ENCODE measurements at regions not wholly inside any gene's neighbourhood (a gene's known extent, or its start where the extent isn't known, plus 50 kb on each side); places are given as distances from the start of the nearest gene placed in this dataset.

- TF ChIP-seq SUZ12 (IDR thresholded peaks at IDR 0.05; ENCODE audit: low read length) = no peak
Measured at GRCh38 chr7:83796760-83797159, 147.8 kb upstream of the SEMA3E start (continued).

GRCh38 chr7:83794829-83795228 is 145.9 kb upstream of the SEMA3E start:
- no peak overlapping the region for H3K4me3 ChIP-seq (ENCODE audit: extremely low read depth in 1 of 4, insufficient read depth in 2 of 4, low read depth in 3 of 4, low read length in 4 of 4)
- H3K79me1 ChIP-seq (ENCODE audit: low read depth, low read length) = no peaks in the 10 kb centered on the region
- H4K8ac ChIP-seq (ENCODE audit: extremely low read depth, insufficient read depth, low read length) = no peak overlapping the region
- no peaks in the 10 kb centered on the region for H3K79me2 ChIP-seq (ENCODE audit: control insufficient read depth in 1 of 2, insufficient read depth in 2 of 2, low read length in 2 of 2)
- ChIA-PET POLR2A (ENCODE audit: partially characterized antibody) (no interaction called here), CTCF (ENCODE audit: partially characterized antibody) (no interaction called here)
- no peaks in the 10 kb centered on the region for H3K4me1 ChIP-seq (replicated peaks in 1 of 4; ENCODE audit: control insufficient read depth in 3 of 4, insufficient read depth in 4 of 4, low read length in 3 of 4)
- no peak overlapping the region for H3K14ac ChIP-seq (ENCODE audit: insufficient read length)
- no peak overlapping the region for H2BK20ac ChIP-seq (ENCODE audit: low read length)
- H3K9ac ChIP-seq (replicated peaks in 1 of 4; ENCODE audit: extremely low read depth in 1 of 4, low read depth in 3 of 4, low read length in 3 of 4) = no peak overlapping the region
- H3K4me2 ChIP-seq (ENCODE audit: insufficient read depth in 1 of 2, low read depth in 2 of 2, low read length in 2 of 2) = no peak overlapping the region
- no peak overlapping the region for H3K18ac ChIP-seq (ENCODE audit: extremely low read depth, low read length)
- H4K20me1 ChIP-seq (replicated peaks in 1 of 2; ENCODE audit: control insufficient read depth in 1 of 2, insufficient read depth in 2 of 2, low read length in 2 of 2) = no peaks in the 10 kb centered on the region
- no peak overlapping the region for H4K91ac ChIP-seq (replicated peaks; ENCODE audit: insufficient read length, low read length)
- no peak for FAIRE-seq
- H4K5ac ChIP-seq (ENCODE audit: insufficient read length, low read depth, low read length) = no peak overlapping the region
- DNase-seq (ENCODE audit: low read depth in 1 of 2, low spot score in 2 of 2) = no peak
- H3K36me3 ChIP-seq (ENCODE audit: control insufficient read depth in 2 of 4, insufficient read depth in 4 of 4, low read length in 3 of 4) = no peaks in the 10 kb centered on the region
- no peak overlapping the region for H2BK15ac ChIP-seq (ENCODE audit: low read length)
- H2BK120ac ChIP-seq (replicated peaks; ENCODE audit: low read depth, low read length) = no peak overlapping the region
- no peak overlapping the region for H2AK5ac ChIP-seq (ENCODE audit: low read depth, low read length)
- no peak overlapping the region for H3K56ac ChIP-seq (replicated peaks; ENCODE audit: insufficient read length, low read depth, low read length)
- 81% methylated on average over 4 of the region's 4 CpGs; no CpG with 5 or more reads in 1 of the 2 experiments for WGBS, 2 experiments (ENCODE audit: extremely low coverage in 1 of 2, insufficient coverage in 1 of 2, insufficient read length in 1 of 2, insufficient replicate concordance in 2 of 2, low coverage in 1 of 2, low lambda C conversion rate in 2 of 2, missing lambda C conversion rate in 1 of 2)
- H3K23me2 ChIP-seq (ENCODE audit: low read depth, low read length) = no peaks in the 10 kb centered on the region
- H3K9me3 ChIP-seq (ENCODE audit: insufficient read depth in 2 of 2, low read depth in 1 of 2, low read length in 1 of 2) = no peaks in the 10 kb centered on the region
- no peak overlapping the region for H3K27ac ChIP-seq (ENCODE audit: low read depth, low read length)
- H2BK12ac ChIP-seq (ENCODE audit: low read depth, low read length) = no peak overlapping the region
- no peak overlapping the region for H3K4ac ChIP-seq (replicated peaks; ENCODE audit: insufficient read length, low read depth, low read length)
- H2AFZ ChIP-seq (ENCODE audit: low read length) = no peak overlapping the region
- no peak overlapping the region for H2BK5ac ChIP-seq (ENCODE audit: low read depth, low read length)
- H3K27me3 ChIP-seq (replicated peaks in 1 of 4; ENCODE audit: control insufficient read depth in 3 of 4, extremely low read depth in 1 of 4, insufficient read depth in 3 of 4, low read length in 3 of 4) = no peaks in the 10 kb centered on the region
- H3K23ac ChIP-seq (ENCODE audit: insufficient read length) = no peak overlapping the region
- TF ChIP-seq, protein P1, sequence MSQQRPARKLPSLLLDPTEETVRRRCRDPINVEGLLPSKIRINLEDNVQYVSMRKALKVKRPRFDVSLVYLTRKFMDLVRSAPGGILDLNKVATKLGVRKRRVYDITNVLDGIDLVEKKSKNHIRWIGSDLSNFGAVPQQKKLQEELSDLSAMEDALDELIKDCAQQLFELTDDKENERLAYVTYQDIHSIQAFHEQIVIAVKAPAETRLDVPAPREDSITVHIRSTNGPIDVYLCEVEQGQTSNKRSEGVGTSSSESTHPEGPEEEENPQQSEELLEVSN (IDR thresholded peaks at IDR 0.05) = no peak
- TF ChIP-seq JUND (IDR thresholded peaks at IDR 0.05; ENCODE audit: low read length) = no peak
- no peak for TF ChIP-seq POU5F1 (IDR thresholded peaks at IDR 0.05; ENCODE audit: low read depth, low read length)
- no peak for TF ChIP-seq GABPA (IDR thresholded peaks at IDR 0.05; ENCODE audit: borderline replicate concordance, insufficient read depth, low read length)
- no peak for TF ChIP-seq ATF2 (IDR thresholded peaks at IDR 0.05; ENCODE audit: low read length)
- no peak for TF ChIP-seq RFX5 (IDR thresholded peaks at IDR 0.05; ENCODE audit: borderline replicate concordance, low read depth, low read length)
- no peak for TF ChIP-seq HDAC2 (IDR thresholded peaks at IDR 0.05; ENCODE audit: borderline replicate concordance in 1 of 2, low read depth in 2 of 2, low read length in 2 of 2)
- TF ChIP-seq KDM1A (IDR thresholded peaks at IDR 0.05; ENCODE audit: borderline replicate concordance, low read length) = no peak
- TF ChIP-seq EGR1 (IDR thresholded peaks at IDR 0.05; ENCODE audit: borderline replicate concordance, low read depth, low read length) = no peak

Data from H1 (cell line).